ENCODE measurements at regions not wholly inside any gene's neighbourhood (a gene's known extent, or its start where the extent isn't known, plus 50 kb on each side); places are given as distances from the start of the nearest gene placed in this dataset.
A peak's percentile ranks its signal among the peaks of the same experiment; 100 is the strongest.

DNA sequence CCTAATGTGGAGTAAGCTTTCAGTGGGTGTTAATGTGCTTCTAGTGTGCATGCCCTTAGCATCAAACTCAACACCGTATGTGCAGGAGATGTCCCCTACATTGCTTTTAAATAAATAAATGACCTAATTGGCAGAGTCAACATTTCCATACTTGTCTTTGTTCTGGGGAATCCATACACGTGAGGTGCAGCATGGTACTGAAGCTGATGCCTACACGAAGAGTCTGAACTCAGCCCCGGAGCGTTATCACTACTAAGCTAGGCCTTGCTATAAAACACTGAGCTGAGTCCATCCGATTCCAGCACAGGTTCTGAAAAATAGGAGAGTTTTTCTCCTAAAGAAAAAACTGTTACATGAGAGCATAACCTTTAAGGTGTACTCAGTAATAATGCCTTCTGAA is 125.0 kb upstream of the DYRK2 start:
- no peak overlapping the region for H2BK15ac ChIP-seq (ENCODE audit: low read depth, low read length)
- H3K9me3 Mint-ChIP-seq = no peaks in the 10 kb centered on the region
- H3K23me2 ChIP-seq (ENCODE audit: insufficient read length, low read depth, low read length, poor library complexity, severe bottlenecking) = no peaks in the 10 kb centered on the region
- no peak for DNase-seq
- peaks cover 59 to 70% of the 10 kb centered on the region in 2 experiments for H3K4me1 Mint-ChIP-seq
- H3K4me3 Mint-ChIP-seq = no peak overlapping the region
- H3K79me1 ChIP-seq (ENCODE audit: insufficient read depth, low read depth, low read length, poor library complexity, severe bottlenecking) = no peaks in the 10 kb centered on the region
- H3K4me1 ChIP-seq (ENCODE audit: insufficient read depth, low read length) = peaks cover 12% of the 10 kb centered on the region; the same call in 1 of the 2 replicates
- no peak overlapping the region for H3K27ac ChIP-seq (ENCODE audit: insufficient read length, low read depth, low read length)
- H2BK20ac ChIP-seq (ENCODE audit: low read depth, low read length, poor library complexity, severe bottlenecking) = no peak overlapping the region
- H3K27ac Mint-ChIP-seq = no peak overlapping the region
- no peaks in the 10 kb centered on the region; the same call in 1 of the 2 replicates for H3K27me3 Mint-ChIP-seq (ENCODE audit: low read depth)
- H3K9ac ChIP-seq (ENCODE audit: extremely low read depth, insufficient read length, low read length) = no peak overlapping the region
- H3K4me2 ChIP-seq (ENCODE audit: insufficient read depth, insufficient read length, low read length) = no peak overlapping the region
- no peak overlapping the region for H3K56ac ChIP-seq (ENCODE audit: insufficient read length, low read depth, low read length)
- H2BK5ac ChIP-seq (ENCODE audit: insufficient read length, low read length) = no peak overlapping the region
- H3K9me3 ChIP-seq (ENCODE audit: control insufficient read depth, low read depth, low read length) = no peaks in the 10 kb centered on the region
- no peak overlapping the region for H4K91ac ChIP-seq (ENCODE audit: insufficient read length, low read depth, low read length)
- H2BK12ac ChIP-seq (ENCODE audit: insufficient read length, low read depth, low read length) = no peak overlapping the region
- H3K79me2 ChIP-seq (ENCODE audit: insufficient read depth, low read length) = no peaks in the 10 kb centered on the region
- no peak overlapping the region for H3K23ac ChIP-seq (ENCODE audit: insufficient read length, low read depth, low read length)
- no peaks in the 10 kb centered on the region for H3K27me3 ChIP-seq (ENCODE audit: insufficient read depth, low read length)
- no peak overlapping the region for H2AK5ac ChIP-seq (ENCODE audit: insufficient read length, low read length)
- WGBS (ENCODE audit: extremely low coverage, insufficient read length, low lambda C conversion rate) = no CpG with 5 or more reads among the region's 6 CpGs
- no peak overlapping the region for H3T11ph ChIP-seq (ENCODE audit: low read length)
- no peak overlapping the region for H3K14ac ChIP-seq (ENCODE audit: insufficient read depth, low read length)
- H4K5ac ChIP-seq (ENCODE audit: insufficient read length, low read depth, low read length) = peak overlapping the region; percentile 39
- H4K8ac ChIP-seq (replicated peaks; ENCODE audit: insufficient read length, low read depth, low read length) = no peak overlapping the region
- no peak overlapping the region for H2AFZ ChIP-seq (ENCODE audit: low read length)
- H2BK120ac ChIP-seq (ENCODE audit: low read depth, low read length, poor library complexity, severe bottlenecking) = peak overlapping the region; percentile 70
- no peaks in the 10 kb centered on the region for H4K20me1 ChIP-seq (ENCODE audit: control insufficient read depth, insufficient read depth, insufficient read length)
- no peak for TF ChIP-seq CTCF (conservative IDR thresholded peaks at IDR 0.05)
- no peak overlapping the region for H3K4ac ChIP-seq (ENCODE audit: low read depth, low read length)
- H3K36me3 Mint-ChIP-seq (ENCODE audit: insufficient read depth in 1 of 3, low read depth in 3 of 3) = no peaks in the 10 kb centered on the region
- no peak overlapping the region for H3K18ac ChIP-seq (ENCODE audit: insufficient read length, low read depth, low read length)
